ENCODE measurements at regions not wholly inside any gene's neighbourhood (a gene's known extent, or its start where the extent isn't known, plus 50 kb on each side); places are given as distances from the start of the nearest gene placed in this dataset.

DNA sequence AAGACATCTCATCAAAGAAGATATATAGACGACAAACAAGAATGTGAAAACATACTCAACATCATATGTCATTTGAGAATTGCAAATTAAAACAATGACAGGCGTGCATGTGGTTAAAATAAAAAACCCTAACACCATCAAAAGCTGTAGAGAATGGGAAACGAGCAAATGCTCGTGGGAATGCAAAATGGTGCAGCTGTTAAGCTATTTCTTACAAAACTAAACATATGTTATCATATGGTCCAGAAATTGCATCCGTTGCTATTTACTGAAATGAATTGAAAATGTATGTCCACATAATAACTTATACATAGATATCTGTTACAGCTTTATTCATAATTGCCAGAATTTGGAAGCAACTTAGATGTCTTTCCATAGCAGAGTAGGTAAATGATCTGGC, 574.4 kb downstream of the TNS3 start:
- Histone ChIP-seq H3K27ac (no peak overlapping the region), H3K27me3 (no peaks in the 10 kb centered on the region), H3K4me1 (no peaks in the 10 kb centered on the region), H3K36me3 (no peaks in the 10 kb centered on the region), H3K4me3 (no peak overlapping the region), H3K9me3 (peaks cover 0 to 11% (median 0%) of the 10 kb centered on the region in 11 donors)
- TF ChIP-seq, protein P1, sequence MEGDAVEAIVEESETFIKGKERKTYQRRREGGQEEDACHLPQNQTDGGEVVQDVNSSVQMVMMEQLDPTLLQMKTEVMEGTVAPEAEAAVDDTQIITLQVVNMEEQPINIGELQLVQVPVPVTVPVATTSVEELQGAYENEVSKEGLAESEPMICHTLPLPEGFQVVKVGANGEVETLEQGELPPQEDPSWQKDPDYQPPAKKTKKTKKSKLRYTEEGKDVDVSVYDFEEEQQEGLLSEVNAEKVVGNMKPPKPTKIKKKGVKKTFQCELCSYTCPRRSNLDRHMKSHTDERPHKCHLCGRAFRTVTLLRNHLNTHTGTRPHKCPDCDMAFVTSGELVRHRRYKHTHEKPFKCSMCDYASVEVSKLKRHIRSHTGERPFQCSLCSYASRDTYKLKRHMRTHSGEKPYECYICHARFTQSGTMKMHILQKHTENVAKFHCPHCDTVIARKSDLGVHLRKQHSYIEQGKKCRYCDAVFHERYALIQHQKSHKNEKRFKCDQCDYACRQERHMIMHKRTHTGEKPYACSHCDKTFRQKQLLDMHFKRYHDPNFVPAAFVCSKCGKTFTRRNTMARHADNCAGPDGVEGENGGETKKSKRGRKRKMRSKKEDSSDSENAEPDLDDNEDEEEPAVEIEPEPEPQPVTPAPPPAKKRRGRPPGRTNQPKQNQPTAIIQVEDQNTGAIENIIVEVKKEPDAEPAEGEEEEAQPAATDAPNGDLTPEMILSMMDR (IDR thresholded peaks at IDR 0.05) = no peak
- intact Hi-C loops (cut with DNase I) = loop anchor here in 1 of 10 donors (10.0 kb wide), 1 partner anchor 67 kb away; no protein-coding TSS in a partner anchor
- ATAC-seq (no peak), DNase-seq (no peak)
- 70 to 77% methylated on average over 5 of the region's 5 CpGs for WGBS, 2 donors

DNA sequence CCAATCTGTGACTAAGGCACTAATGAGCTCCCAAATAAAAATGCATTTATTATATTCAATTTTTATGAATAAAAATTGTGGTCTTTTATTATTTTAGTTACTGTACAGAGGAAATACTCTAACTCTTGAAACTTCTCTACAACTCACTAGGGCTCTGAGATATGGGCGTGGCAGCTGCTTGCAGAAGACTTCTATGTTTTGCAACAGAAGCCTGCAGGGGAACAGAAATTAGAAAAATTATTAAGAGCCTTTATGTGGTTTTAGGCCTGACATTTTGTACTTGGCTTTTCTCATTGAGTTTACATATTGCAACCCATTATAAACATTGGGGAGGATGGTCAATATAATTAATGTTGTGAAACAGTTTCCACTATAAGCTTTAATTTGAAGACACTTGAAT, 581.4 kb downstream of the TNS3 start:
- intact Hi-C loops (cut with DNase I) = loop anchor here in 1 of 10 donors (10.0 kb wide), 1 partner anchor 74 kb away; no protein-coding TSS in a partner anchor
- DNase-seq (no peak), ATAC-seq (no peak)
- no peaks in the 10 kb centered on the region for H3K9me3 ChIP-seq
- no peak overlapping the region for H3K27ac ChIP-seq
- H3K4me1 ChIP-seq = peaks cover 0 to 14% (median 7%) of the 10 kb centered on the region in 9 donors
- 90% methylated on average over 1 of the region's 1 CpG for WGBS, 2 donors
- TF ChIP-seq, protein P1 (IDR thresholded peaks at IDR 0.05) = no peak
- no peaks in the 10 kb centered on the region for H3K36me3 ChIP-seq
- no peak overlapping the region for H3K4me3 ChIP-seq
- H3K27me3 ChIP-seq = no peaks in the 10 kb centered on the region

DNA sequence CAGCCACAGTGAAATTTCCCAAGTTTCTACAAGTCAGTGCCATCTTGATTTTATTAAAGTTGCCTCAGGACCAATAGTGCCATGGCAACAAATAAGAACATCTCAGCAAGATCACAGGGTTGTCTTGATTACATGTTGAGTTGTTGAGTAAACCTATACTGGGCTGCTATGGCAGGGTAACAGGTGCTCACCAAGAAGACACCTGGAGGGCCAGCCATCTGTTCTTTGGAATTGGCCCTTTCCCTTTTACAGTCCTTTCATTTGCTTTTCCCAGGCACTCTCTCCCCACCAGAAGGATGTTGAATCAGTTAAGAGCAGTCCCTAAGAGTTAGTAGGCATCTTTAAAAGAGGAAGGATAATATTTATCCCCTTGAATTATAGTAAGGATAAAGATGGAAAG, 582.0 kb downstream of the TNS3 start:
- no peak for ATAC-seq
- DNase-seq = no peak

DNA sequence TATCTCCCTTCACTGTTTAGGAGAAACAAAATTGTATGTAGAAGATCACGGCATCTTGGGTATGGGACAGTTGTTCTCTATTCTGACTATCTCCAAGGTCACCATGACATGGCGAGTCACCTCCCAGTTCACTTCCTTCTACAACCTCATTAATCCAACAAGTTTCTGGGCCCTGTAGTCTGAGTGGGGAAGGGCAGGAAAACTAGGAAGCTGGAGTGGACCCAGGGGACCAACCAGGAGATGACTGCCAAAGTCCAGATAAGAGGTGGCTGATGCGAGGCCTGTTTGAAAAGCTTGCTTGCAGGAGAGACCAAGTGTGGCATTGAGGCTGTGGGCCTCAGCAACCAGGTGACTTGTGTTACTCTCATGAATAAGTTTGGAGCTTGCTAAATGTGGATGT, 584.9 kb downstream of the TNS3 start:
- Histone ChIP-seq H3K4me1 (peaks cover 0 to 16% (median 7%) of the 10 kb centered on the region in 9 donors), H3K9me3 (no peaks in the 10 kb centered on the region), H3K4me3 (no peak overlapping the region), H3K27me3 (no peaks in the 10 kb centered on the region), H3K27ac (peak overlapping the region in 1 of 10 donors; percentile 10), H3K36me3 (no peaks in the 10 kb centered on the region)
- ATAC-seq (peak; percentile 42 to 74 (median 54)), DNase-seq (peak in 1 of 2 donors; percentile 23)
- TF ChIP-seq, protein P1 (IDR thresholded peaks at IDR 0.05) = no peak
- 60 to 65% methylated on average over 3 of the region's 3 CpGs for WGBS, 2 donors
- intact Hi-C loops (cut with DNase I) = no loop called here

More for the DNA sequence above, 582.0 kb downstream of the TNS3 start:
- intact Hi-C loops (cut with DNase I) = loop anchor here in 1 of 10 donors (10.0 kb wide), 1 partner anchor 75 kb away; no protein-coding TSS in a partner anchor
- Histone ChIP-seq H3K4me3 (no peak overlapping the region), H3K4me1 (peaks cover 0 to 14% (median 7%) of the 10 kb centered on the region in 9 donors), H3K9me3 (no peaks in the 10 kb centered on the region), H3K27ac (no peak overlapping the region), H3K36me3 (no peaks in the 10 kb centered on the region), H3K27me3 (no peaks in the 10 kb centered on the region)
- TF ChIP-seq, protein P1 (IDR thresholded peaks at IDR 0.05) = no peak
